OCI-LY7 (cell line): ENCODE measurements at regions not wholly inside any gene's neighbourhood (a gene's known extent, or its start where the extent isn't known, plus 50 kb on each side); places are given as distances from the start of the nearest gene placed in this dataset.

Experiments used
- BruUV-seq: library from RNA; stranded (reverse); fragments of 400-500 nt; replicated peaks from 2 replicates; lab custom pipeline; 2021; lab: Mats Ljungman, UMichigan
- CTCF ChIA-PET: fragments of 300-600 bp; sonication (Branson Sonifier 250); formaldehyde crosslinking; loops from one replicate; lab custom pipeline; 2022; ENCODE audit warnings: antibody characterized with exemption; ENCODE audit not compliant: unreplicated experiment; lab: Charles Lee
- POLR2A ChIA-PET: fragments of 300-600 bp; sonication (Branson Sonifier 250); formaldehyde crosslinking; loops from one replicate; lab custom pipeline; 2022; ENCODE audit warnings: antibody characterized with exemption; lab: Charles Lee
- DNase-seq: peaks from one replicate; pipeline ENCODE4 v3.0.0-alpha.2; 2015; ENCODE audit warnings: low spot score
- H2AFZ ChIP-seq: fragments of 200-600 bp; sonication (generic), shearing (Covaris generic); 2 replicates; pipeline ENCODE4 v1.6.1; 2014; ENCODE audit warnings: mild to moderate bottlenecking, antibody characterized with exemption, low read length, moderate library complexity
- H3K27ac ChIP-seq: fragments of 200-600 bp; sonication (generic); 2 replicates; pipeline ENCODE4 v1.5.1; 2014; ENCODE audit warnings: mixed run types, low read depth, mild to moderate bottlenecking, moderate library complexity, low read length, inconsistent platforms; ENCODE audit not compliant: poor library complexity, severe bottlenecking
- H3K36me3 ChIP-seq: fragments of 200-600 bp; sonication (generic); 2 replicates; pipeline ENCODE4 v1.6.1; 2014; ENCODE audit warnings: mild to moderate bottlenecking, antibody characterized with exemption, low read length, moderate library complexity, mixed read lengths; ENCODE audit not compliant: insufficient read depth
- H3K4me1 ChIP-seq: fragments of 200-600 bp; sonication (generic); 2 replicates; pipeline ENCODE4 v1.5.1; 2014; ENCODE audit warnings: mild to moderate bottlenecking, low read length; ENCODE audit not compliant: insufficient read depth, poor library complexity, severe bottlenecking
- H3K4me2 ChIP-seq: fragments of 200-600 bp; sonication (generic); 2 replicates; pipeline ENCODE4 v1.6.1; 2014; ENCODE audit warnings: mild to moderate bottlenecking, low read length
- H3K4me3 ChIP-seq: fragments of 200-600 bp; sonication (generic); 2 replicates; pipeline ENCODE4 v1.5.1; 2014; ENCODE audit warnings: mild to moderate bottlenecking, low read depth, low read length; ENCODE audit not compliant: poor library complexity, severe bottlenecking
- H3K79me2 ChIP-seq: fragments of 200-600 bp; sonication (generic); 2 replicates; pipeline ENCODE4 v1.6.1; 2016; ENCODE audit warnings: low read depth, mild to moderate bottlenecking, low read length, moderate library complexity, mixed read lengths; ENCODE audit not compliant: insufficient read depth
- H3K9me2 ChIP-seq: fragments of 200-600 bp; sonication (generic); 2 replicates; pipeline ENCODE4 v1.6.1; 2016; ENCODE audit warnings: mild to moderate bottlenecking, low read length, mixed read lengths; ENCODE audit not compliant: insufficient read depth
- H3K9me3 ChIP-seq: fragments of 200-600 bp; sonication (generic); 2 replicates; pipeline ENCODE4 v1.6.1; 2014; ENCODE audit warnings: mild to moderate bottlenecking, mixed run types, low read length, mixed read lengths
- H4K20me1 ChIP-seq: fragments of 200-600 bp; sonication (generic); 2 replicates; pipeline ENCODE4 v1.6.1; 2014; ENCODE audit warnings: mild to moderate bottlenecking, antibody characterized with exemption, low read length, moderate library complexity, mixed read lengths; ENCODE audit not compliant: insufficient read depth
- EZH2phosphoT487 ChIP-seq: fragments of 200-600 bp; sonication (generic); IDR thresholded peaks from 2 replicates; pipeline ENCODE4 v1.6.1; 2018; ENCODE audit warnings: low read depth, borderline replicate concordance, mild to moderate bottlenecking, mixed run types, antibody characterized with exemption, low read length, moderate library complexity, mixed read lengths
- intact Hi-C: fragments of 100-400 bp; cut with micrococcal nuclease; formaldehyde crosslinking; loops from one replicate; pipeline ENCODE4 v1.10.0; 2022; ENCODE audit not compliant: unreplicated experiment
- TF ChIP-seq, protein P1 (sequence below): fragments of 200-600 bp; sonication (generic); conservative IDR thresholded peaks from 2 replicates; pipeline ENCODE4 v1.5.1; 2014; ENCODE audit warnings: mild to moderate bottlenecking, antibody characterized with exemption, low read length, moderate library complexity, mixed read lengths

DNA sequence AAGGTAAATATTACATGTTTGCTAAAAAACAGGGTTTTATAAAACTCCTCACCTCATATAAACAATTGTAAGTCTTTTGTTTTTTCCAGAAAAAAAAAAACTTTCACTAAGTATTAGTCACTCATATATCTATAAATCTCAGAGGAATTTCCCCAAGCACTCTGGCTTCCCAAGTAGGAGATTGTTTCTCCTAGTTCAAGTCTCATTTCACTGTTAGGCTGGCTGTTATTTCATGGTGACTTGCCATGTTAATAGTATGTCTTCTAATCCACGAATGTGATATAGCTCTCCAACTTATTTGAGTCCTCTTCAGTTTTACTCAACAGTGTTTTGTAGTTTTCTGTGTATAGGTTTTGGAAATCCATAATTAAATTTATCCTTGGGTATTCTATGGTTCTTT, 61.6 kb downstream of the CAPZA3 start:
- Histone ChIP-seq H3K9me2 (no peaks in the 10 kb centered on the region), H3K9me3 (no peaks in the 10 kb centered on the region), H3K4me1 (no peaks in the 10 kb centered on the region), H3K79me2 (no peaks in the 10 kb centered on the region), H3K4me2 (no peak overlapping the region), H2AFZ (no peak overlapping the region), H3K36me3 (no peaks in the 10 kb centered on the region), H4K20me1 (no peaks in the 10 kb centered on the region), H3K27ac (no peak overlapping the region), H3K4me3 (no peak overlapping the region)
- ChIA-PET CTCF (no interaction called here), POLR2A (interaction anchor here (0.7 kb wide), 1 partner anchor 506 kb away, joined by 4 read pairs; no protein-coding TSS in a partner anchor)
- TF ChIP-seq, protein P1, sequence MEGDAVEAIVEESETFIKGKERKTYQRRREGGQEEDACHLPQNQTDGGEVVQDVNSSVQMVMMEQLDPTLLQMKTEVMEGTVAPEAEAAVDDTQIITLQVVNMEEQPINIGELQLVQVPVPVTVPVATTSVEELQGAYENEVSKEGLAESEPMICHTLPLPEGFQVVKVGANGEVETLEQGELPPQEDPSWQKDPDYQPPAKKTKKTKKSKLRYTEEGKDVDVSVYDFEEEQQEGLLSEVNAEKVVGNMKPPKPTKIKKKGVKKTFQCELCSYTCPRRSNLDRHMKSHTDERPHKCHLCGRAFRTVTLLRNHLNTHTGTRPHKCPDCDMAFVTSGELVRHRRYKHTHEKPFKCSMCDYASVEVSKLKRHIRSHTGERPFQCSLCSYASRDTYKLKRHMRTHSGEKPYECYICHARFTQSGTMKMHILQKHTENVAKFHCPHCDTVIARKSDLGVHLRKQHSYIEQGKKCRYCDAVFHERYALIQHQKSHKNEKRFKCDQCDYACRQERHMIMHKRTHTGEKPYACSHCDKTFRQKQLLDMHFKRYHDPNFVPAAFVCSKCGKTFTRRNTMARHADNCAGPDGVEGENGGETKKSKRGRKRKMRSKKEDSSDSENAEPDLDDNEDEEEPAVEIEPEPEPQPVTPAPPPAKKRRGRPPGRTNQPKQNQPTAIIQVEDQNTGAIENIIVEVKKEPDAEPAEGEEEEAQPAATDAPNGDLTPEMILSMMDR = no peak
- TF ChIP-seq EZH2phosphoT487 = no peak
- no peak for DNase-seq
- BruUV-seq = no TSS peak
- intact Hi-C loops = no loop called here

- intact Hi-C loops = no loop called here
- H2AFZ ChIP-seq = no peak overlapping the region
- H3K4me1 ChIP-seq = no peaks in the 10 kb centered on the region
- no peak overlapping the region for H3K4me2 ChIP-seq
- DNase-seq = no peak
- H3K9me2 ChIP-seq = no peaks in the 10 kb centered on the region
- H3K4me3 ChIP-seq = no peak overlapping the region
- ChIA-PET CTCF (no interaction called here), POLR2A (interaction anchor here (0.8 kb wide), 1 partner anchor 378 kb away, joined by 3 read pairs; no protein-coding TSS in a partner anchor)
- no peak overlapping the region for H3K27ac ChIP-seq
- no TSS peak for BruUV-seq
- H4K20me1 ChIP-seq = no peaks in the 10 kb centered on the region
- no peaks in the 10 kb centered on the region for H3K9me3 ChIP-seq
- TF ChIP-seq EZH2phosphoT487 = no peak
- TF ChIP-seq, protein P1 = no peak
- H3K36me3 ChIP-seq = no peaks in the 10 kb centered on the region
- H3K79me2 ChIP-seq = no peaks in the 10 kb centered on the region
Measured at GRCh38 chr12:18805516-18806248, 67.8 kb downstream of the CAPZA3 start.

DNA sequence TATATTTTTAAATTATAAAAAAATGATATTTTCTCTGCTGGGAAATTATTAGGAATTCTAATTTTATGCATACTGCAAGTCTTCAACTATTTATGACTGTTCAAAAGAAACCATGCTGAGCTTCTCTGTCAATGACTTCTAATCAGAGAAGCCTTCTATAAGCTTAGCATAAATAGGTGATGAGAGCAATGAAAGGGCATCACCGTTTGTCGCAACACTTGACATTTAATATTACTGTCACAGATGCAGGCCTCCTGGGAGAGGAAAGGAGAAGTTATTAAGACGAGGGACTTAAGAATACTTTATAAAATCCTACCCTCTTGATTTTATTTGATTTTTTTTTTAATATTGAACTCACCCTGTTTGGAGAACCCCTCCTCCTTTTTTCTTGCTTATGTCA, 69.8 kb downstream of the CAPZA3 start:
- no peak overlapping the region for H3K4me3 ChIP-seq
- H3K36me3 ChIP-seq = no peaks in the 10 kb centered on the region
- no peak for DNase-seq
- ChIA-PET CTCF (no interaction called here), POLR2A (no interaction called here)
- no TSS peak for BruUV-seq
- H3K79me2 ChIP-seq = no peaks in the 10 kb centered on the region
- no peak overlapping the region for H3K4me2 ChIP-seq
- no peaks in the 10 kb centered on the region for H3K4me1 ChIP-seq
- H3K9me3 ChIP-seq = no peaks in the 10 kb centered on the region
- no peak for TF ChIP-seq EZH2phosphoT487
- TF ChIP-seq, protein P1 = no peak
- H4K20me1 ChIP-seq = no peaks in the 10 kb centered on the region
- H2AFZ ChIP-seq = no peak overlapping the region
- H3K27ac ChIP-seq = no peak overlapping the region
- intact Hi-C loops = no loop called here
- no peaks in the 10 kb centered on the region for H3K9me2 ChIP-seq
